NCI-H446 (cell line): ENCODE measurements at regions not wholly inside any gene's neighbourhood (a gene's known extent, or its start where the extent isn't known, plus 50 kb on each side); places are given as distances from the start of the nearest gene placed in this dataset.
"Not testable (repeated sequence)": the region's sequence is repeated elsewhere in the genome, so short reads cannot be mapped to it uniquely, and the experiment has no call there.

Source experiments
- DNase-seq, 2 experiments: peaks; one replicate each; lab custom pipeline; 2025; lab: John Stamatoyannopoulos, UW

DNA sequence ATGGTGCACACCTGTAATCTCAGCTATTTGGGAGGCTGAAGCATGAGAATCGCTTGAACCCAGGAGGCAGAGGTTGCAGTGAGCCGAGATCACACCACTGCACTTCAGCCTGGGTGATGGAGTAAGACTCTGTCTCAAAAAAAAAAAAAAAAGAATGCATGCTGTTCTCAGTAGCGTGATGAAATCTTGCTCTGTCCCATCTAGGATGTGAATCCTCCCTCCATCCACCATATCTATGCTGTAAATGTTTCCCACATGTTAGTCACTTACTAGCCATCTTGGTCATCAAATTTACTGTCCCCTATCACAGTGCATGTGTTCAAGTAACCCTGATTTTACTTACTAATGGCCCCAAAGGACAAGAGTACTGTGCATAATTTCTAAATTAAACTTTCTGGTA, 315.4 kb upstream of the TBX18 start:
- DNase-seq, result no peak

DNA sequence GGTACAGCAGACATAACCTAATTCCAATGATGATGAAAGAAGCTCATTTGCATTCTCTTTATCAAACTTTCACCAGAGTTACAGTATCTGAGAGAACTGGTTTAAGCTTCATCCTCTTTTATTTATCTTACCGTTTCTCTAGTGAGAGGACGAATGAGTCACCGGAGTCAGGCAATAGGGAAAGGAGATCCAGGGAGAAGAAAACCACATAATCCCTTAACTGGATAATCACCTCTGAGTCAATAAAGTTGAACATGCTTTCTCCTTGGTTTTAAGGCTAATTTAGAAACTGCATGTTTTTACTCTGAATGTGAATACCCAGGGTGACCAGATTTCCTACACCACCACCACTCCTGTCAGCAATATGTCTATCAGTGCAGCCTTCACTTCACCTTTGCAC, 313.7 kb upstream of the TBX18 start:
- DNase-seq, result no peak

DNA sequence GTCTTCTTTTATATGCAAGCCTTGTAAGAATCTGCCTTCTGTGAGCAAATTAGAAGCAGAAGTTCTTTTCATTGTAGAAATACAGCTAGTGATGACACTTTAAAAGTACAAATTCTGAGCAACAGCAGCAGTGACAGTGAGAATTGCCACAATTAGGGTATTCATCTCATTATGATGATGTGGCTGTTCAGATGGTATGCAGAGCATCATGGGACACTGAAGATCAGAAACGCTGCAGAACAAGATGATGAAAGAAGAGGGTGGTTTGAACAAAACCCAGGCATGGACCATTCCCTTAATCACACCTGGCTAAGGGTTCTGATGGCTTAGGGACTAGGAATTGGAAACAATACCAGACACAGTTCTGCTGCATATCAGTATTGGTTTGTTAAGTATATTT, 312.7 kb upstream of the TBX18 start:
- DNase-seq, result no peak

DNA sequence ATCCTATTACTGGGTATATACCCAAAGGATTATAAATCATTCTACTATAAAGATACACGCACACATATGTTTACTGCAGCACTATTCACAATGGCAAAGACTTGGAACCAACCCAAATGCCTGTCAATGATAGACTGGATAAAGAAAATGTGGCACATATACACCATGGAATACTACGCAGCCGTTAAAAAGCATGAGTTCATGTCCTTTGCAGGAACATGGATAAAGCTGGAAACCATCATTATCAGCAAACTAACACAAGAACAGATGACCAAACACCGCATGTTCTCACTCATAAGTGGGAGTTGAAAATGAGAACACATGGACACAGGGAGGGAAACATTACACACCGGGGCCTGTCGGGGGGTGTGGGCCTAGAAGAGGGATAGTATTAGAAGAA, 307.4 kb upstream of the TBX18 start:
- DNase-seq, result not testable (repeated sequence)

DNA sequence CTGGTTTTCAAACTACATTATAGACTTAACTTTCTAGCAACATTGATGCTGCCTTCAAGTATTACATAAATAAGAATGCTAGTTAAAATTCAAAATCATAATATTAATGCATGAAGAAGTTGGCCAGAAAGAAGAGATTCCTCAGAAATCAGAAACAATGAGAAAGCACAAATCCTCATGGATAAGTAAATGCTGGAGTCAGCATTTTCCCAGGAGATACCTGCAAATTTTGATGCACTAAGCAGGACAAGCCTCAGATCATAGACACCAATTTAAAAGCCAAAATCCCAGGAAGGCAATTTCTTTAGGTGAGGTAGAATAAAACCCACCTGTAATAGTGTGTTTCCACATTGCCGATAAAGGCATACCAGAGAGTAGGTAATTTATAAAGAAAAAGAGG, 305.2 kb upstream of the TBX18 start:
- DNase-seq, result no peak

DNA sequence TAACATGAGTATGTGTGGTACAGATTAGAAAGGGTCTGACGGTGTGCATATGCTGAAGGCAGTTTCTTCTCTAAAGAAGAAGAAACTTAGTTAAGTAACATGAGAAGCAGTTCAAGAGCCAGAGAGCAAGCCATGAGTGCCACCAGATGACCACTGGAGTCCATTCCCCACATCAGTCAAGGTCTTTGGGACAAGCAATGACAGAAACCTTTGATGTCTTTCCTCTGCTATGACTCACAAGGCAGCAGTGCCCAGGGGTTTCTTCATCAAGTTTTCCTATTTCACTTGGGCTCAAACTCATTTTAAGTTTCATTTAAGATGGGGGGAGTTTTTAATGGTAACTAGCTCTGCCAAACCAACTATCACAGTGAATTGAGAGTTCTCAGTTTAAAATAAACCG, 303.8 kb upstream of the TBX18 start:
- DNase-seq, result no peak

DNA sequence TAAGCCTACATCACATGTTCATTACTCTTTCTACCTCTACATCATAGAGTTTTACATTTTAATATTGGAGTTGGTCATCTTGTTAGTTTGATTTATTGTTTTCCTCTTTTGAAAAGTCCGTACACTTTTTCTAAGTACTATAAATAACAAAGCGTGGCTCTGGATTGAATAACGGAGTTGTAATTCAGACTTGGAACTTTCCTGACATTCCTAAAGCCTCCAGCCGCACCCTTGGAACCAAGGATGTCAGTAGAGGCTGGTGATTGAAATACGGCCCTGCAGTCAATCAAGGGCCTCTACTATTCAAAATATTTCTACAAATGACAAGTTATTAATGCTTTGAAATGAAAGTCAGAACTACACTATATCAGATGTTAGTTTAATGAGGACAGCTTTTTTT, 301.9 kb upstream of the TBX18 start:
- no peak for DNase-seq

DNA sequence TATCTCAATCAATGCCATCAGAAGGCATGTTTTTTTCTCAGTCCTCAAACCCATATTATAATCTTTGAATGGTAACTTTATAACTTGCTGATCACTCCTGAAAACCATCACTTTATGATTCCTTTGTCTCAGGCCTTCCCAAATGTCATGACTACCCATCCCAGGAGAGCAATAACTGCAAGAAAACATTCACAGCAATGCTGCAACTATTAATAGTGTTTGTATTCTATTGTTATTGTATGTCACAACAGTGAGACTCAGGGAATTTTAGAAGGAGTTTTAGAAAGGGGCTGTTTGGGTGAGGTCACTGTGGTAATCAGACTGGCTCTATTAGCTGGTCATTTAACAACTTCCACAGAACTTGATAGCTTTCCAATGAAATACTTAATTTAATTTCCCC, 301.4 kb upstream of the TBX18 start:
- DNase-seq, result no peak

DNA sequence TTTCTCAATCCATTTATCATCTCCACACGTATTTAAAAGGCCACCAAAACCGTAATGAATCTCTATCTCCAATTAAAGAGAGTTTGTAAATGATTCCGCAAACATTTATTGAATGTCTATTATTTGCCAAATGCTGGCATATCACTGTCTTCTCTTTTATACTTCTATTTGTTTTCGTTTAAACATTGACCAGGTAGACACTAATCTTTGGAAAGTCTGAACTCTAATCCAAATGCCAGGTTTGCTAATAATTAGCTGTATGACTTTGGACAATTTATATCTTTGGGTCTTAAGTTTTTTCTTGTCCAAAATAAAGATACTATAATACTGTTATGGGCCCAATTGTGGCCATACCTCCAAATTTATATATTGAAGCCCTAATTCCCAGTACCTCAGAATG, 299.2 kb upstream of the TBX18 start:
- DNase-seq, result no peak

DNA sequence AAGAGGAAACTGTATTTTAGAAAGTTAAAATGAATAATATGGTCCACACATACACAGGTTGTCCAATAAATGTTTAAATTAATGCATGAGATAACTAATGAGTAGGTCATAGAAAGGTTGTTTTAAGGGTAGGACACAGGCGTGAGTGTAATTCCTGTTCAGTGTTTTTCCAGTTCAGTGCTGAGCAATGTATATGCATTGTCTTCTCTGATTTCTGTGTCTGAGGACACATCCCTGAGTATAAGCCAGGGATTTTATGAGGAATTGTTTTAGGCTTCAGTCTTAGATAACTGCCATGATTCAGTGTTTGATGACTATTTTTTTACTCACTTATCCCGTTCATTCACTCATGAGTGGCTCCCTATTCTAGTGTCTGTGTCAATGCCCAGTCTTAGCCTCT, 298.5 kb upstream of the TBX18 start:
- no peak for DNase-seq

DNA sequence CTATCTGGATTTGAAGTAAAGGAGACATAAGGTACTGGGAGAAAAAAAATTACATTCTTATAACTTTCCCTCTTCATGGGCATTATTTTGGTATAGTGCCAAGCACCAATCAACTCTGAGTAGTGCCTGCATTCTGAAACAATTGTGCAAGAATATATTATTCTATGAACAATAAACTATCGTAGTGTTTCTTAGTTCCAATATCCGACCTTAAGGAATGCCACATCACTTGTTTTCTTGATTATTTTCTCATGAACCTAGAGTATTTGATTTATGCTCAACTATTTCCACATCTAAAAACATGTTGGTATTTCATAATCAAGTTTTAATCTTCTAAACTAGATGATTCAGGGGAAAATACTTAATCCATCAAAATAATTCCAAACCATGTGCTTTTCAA, 294.4 kb upstream of the TBX18 start:
- no peak for DNase-seq

DNA sequence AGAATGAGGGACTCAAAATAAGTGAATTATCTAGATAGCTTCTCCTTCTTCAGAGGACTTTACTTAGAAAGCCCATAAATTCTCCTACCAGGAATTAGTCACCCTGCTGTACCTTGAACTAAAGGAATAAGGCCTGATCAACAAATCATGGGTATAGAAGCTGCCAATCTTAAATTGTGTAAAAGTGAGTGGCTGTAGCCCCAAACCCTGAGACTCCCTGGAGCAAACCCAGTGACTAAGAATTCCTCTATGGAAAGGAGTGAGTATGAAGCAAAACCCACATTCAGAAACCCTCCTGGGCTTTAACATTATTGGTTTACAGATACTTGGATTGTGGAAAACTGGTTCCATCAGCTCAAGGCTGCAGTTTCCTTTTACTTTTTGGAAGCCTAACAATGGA, 285.8 kb upstream of the TBX18 start:
- DNase-seq, result no peak

DNA sequence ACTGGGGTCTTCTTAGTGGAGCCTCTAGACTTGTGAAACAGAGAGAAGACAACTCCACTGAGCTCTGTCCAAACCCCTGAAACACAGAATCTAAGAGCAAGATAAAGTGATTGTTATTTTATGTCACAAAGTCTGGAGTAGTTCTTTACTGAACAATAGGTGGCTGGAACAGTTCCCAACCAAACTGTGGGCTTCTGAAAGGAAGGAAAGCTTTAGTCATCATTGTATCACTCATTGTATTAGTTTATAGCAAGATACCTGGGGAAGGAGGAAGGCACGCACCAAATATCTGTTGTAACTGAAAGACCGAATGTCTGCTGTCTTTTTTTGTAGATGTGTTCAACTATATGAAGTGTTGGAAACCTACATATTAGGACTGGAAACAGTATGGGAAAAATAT, 284.9 kb upstream of the TBX18 start:
- no peak for DNase-seq

DNA sequence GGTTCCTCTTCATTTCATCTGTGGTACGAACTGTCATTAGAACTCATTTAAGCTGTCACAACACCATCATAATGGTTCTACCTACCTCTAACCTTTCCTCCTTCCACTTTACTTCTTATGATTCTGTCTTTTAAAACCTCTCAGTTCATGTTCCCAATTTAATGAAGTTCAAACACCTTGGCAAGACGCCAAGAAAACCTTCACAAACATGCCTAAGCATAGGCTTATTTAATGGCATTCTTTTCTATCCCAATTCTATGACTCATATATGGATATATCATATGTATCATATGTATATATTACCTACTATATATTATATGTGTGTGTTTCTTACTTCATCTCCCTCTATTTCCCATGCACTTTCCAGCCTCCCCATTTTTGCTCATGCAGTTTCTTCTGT, 283.4 kb upstream of the TBX18 start:
- no peak for DNase-seq

DNA sequence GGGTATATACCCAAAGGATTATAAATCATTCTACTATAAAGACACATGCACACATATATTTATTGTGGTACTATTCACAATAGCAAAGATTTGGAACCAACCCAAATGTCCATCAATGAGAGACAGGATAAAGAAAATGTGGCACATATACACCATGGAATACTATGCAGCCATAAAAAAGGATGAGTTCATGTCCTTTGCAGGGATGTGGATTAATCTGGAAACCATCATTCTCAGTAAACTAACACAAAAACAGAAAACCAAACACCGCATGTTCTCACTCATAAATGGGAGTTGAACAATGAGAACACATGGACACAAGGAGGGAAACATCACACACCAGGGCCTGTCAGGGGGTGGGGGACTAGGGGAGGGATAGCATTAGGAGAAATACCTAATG, 281.4 kb upstream of the TBX18 start:
- DNase-seq, result not testable (repeated sequence)

DNA sequence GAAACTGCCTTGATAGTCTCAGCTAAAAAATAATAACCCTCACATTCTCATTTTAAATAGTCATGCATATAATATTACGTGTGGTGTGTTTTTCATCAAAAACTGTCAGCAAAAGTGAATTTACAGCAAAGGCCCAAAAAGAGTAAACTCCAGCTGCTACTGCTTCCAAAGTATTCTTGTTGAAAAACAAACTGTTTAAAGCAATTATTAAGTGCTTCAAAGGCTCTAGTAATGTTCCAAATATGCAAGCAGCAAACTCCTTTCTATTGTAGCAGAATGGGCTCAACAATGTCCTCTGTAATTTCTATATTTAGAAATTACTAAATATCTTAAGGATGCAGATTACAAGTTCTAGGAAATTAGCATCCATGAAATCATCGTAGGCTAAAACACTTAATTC, 280.0 kb upstream of the TBX18 start:
- DNase-seq, result no peak

DNA sequence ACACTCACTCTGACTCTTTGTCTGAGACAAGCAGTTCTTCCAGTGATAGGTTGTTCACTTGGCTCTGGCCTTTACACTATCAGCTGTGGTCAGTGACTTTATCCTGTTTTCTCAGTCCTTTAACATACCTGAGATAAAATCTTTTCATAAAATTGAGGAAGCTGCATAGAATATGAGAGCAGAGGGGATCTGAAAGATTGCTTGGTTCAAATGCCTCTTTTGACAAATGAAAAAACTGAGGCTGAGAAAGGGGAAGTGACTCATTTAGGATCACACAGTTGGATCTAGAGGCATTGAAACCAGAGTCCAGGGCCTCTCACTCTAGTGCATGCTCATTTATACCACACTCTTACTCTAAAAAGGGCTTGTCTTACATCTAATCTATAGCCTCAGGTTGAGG, 277.0 kb upstream of the TBX18 start:
- no peak for DNase-seq

DNA sequence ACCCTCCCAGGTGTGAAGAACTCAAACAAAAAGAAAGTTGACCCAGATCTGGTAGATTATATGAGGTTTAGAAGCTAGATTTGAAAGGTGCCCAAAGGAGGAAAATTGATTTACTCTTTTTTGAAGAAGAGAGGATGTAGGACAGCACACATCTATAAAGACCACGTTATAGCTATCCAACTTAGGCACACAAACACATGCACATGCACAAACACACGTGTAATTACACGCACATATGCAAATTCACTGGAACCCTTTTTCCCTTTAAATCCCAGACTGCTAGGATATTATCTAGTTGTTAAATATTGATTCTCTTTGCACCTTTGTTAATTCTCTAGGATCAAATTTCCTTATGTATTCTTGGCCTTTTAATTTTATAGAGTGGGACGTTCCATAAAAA, 272.8 kb upstream of the TBX18 start:
- DNase-seq, result no peak

DNA sequence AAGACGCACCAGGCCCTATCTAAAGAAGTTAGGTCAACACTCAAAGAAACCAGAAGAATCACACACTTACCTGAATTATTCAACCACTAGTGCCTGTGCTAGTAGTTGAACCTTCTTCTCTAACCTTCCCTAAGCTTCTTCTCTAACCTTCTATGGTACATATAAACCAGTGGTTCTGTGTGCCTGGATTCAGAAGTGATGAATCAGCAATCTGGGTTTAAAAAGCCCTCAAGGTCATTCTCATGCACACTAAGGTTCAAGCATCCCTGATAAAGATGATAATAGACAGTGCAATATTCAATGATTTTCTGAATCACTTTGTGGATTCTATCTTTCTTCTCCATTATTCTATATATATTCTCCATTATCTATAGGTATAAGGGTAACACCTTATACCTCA, 271.4 kb upstream of the TBX18 start:
- DNase-seq, result no peak

DNA sequence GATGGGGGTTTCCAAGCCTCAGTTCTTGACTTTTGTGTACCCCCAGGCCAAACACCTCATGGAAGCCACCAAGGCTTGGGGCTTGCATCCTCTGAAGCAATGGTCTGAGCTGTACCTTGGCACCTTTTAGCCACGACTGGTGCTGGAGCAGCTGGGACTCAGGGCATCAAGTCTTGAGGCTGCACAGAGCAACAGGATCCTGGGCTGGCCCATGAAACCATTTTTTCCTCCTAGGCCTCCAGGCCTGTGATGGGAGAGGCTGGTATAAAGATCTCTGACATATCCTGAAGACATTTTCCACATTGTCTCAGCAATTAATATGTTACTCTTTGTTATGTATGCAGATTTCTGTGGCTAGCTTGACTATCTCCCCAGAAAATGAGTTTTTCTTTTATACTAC, 269.1 kb upstream of the TBX18 start:
- no peak for DNase-seq

DNA sequence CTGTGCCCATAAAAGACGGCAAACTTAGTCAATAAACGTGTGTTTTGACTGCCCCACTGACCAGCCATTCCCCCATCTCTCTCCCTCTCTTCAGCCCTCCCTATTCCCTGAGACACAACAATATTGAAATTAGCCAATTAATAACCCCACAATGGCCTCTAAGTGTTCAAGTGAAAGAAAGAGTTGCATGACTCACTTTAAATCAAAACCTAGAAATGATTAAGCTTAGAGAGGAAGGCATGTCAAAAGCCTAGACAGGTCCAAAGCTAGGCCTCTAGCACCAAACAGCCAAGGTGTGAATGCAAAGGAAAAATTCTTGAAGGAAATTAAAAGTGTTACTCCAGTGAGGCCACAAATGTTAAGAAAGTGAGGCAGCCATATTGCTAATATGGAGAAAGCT, 261.6 kb upstream of the TBX18 start:
- no peak for DNase-seq

DNA sequence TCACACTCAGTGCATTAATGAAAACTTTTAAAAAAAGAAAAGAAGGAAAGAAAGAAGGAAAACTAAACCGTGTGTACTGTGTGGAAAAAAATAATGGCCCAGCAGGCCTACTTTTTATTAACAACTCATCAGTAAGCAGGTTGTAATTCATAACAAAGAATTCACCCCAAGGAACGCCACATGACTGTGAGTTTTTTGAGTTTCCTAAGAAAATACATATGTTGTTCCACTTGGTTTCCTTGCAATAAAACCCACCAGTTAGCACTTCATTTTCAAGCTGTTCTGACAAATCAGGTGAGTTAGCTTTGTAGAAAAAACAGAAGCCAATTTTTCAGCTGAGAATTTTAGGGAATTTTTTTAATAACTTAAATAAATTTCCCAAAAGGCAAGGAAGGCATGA, 259.3 kb upstream of the TBX18 start:
- no peak for DNase-seq

DNA sequence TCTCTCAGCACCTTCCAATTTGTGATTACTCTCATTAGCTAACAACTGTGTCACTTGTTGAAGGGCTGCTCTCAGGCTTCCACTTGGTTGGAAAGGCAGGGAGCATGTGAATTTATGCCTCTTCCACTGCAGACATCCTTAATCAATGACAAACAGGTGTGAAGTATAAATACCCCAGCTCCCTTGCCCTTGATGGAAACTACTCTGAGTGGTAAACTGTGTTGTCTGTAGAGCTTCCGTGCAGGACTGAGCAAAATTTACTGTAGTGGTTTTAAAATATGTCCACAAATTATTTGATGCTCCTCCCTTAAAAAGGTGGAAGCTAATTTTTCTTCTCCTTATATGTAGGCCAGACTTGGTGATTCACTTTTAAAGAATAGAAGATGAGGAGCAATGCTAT, 253.0 kb upstream of the TBX18 start:
- DNase-seq, result no peak

DNA sequence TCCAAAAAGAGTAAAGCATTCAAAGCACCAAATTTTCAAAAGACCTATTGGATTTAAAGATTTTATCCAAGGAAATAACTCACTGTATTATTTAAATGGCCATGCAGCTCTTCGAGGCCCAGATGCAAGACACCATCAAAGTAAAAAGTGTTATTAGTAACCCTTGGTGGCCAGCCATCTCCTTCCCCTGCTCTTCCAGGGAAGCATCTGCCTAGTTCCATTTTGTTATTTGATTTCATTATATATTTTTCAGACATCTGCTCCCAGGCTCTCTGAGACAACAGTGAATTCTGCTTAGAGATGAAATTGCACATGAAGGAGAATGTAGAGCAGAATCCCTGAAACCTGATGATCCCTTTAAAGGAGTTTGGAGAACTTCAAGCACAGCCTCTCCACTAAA, 252.3 kb upstream of the TBX18 start:
- DNase-seq, result no peak

DNA sequence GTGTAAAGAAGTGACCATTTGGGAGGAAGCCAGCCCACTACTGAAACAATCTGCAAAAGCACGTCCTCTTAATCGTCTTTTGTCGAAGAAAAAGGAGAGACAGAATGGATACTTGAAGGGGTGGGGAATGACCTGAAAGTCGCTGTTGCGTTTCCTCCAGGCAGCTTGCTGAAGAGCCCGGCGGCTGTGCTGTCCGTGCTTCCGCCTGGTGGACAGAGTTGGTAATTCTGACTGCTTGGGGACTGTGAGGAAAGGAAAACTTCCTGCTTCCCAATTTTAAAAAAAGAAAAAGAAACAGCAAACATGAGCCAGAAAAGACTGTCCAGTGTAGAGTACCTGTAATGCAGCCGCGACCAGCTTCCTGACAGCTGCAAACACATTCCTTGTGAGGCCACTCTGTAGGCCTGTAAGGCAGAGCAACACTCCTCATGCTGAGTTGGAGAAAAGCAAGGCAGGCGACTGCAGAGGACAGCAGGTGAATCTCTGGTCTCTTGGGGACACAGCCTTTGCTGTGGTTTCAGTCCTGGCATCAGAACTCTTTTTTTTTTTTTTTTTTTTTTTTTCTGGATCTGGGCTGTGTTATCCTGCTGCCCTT, 251.1 kb upstream of the TBX18 start:
- DNase-seq, result peak in 1 of 2 experiments; percentile 26
